Fibroblast of pulmonary artery (primary cell): ENCODE measurements at regions not wholly inside any gene's neighbourhood (a gene's known extent, or its start where the extent isn't known, plus 50 kb on each side); places are given as distances from the start of the nearest gene placed in this dataset.

Source experiments
- DNase-seq: peaks from one replicate; pipeline ENCODE4 v3.0.0-alpha.2; 2010; ENCODE audit warnings: low read depth
- H3K4me3 ChIP-seq: replicated peaks from 2 replicates; pipeline ENCODE4 v1.5.1; 2011; ENCODE audit warnings: low read depth, mild to moderate bottlenecking, control low read depth, low read length, moderate library complexity
- CTCF ChIP-seq: IDR thresholded peaks from 2 replicates; pipeline ENCODE4 v1.5.1; 2011; ENCODE audit warnings: mild to moderate bottlenecking, control low read depth, low read length, inconsistent platforms; ENCODE audit errors: missing control alignments

- DNase-seq: no peak
- TF ChIP-seq CTCF: no peak
- H3K4me3 ChIP-seq: no peak overlapping the region
These were observed 556.3 kb upstream of the KLF4 start for GRCh38 chr9:108045851-108046250.

GRCh38 chr9:108043585-108043984 is 554.0 kb upstream of the KLF4 start:
- TF ChIP-seq CTCF: no peak
- DNase-seq: no peak
- H3K4me3 ChIP-seq: no peak overlapping the region

- no peak for TF ChIP-seq CTCF
- peak; percentile 56 for DNase-seq
- no peak overlapping the region for H3K4me3 ChIP-seq
These were observed 552.0 kb upstream of the KLF4 start for GRCh38 chr9:108041551-108041950.

- TF ChIP-seq CTCF: no peak
- DNase-seq: peak; percentile 38
- no peak overlapping the region for H3K4me3 ChIP-seq
These were observed 551.2 kb upstream of the KLF4 start for GRCh38 chr9:108040783-108041182.

- H3K4me3 ChIP-seq: no peak overlapping the region
- DNase-seq: peak; percentile 50
- no peak for TF ChIP-seq CTCF
These were observed 549.9 kb upstream of the KLF4 start for GRCh38 chr9:108039493-108039892.

- no peak overlapping the region for H3K4me3 ChIP-seq
- no peak for DNase-seq
- TF ChIP-seq CTCF: no peak
These were observed 549.4 kb upstream of the KLF4 start for GRCh38 chr9:108039012-108039411.

GRCh38 chr9:108035487-108035886 is 545.9 kb upstream of the KLF4 start:
- DNase-seq: no peak
- TF ChIP-seq CTCF: no peak
- H3K4me3 ChIP-seq: no peak overlapping the region
